SK-N-SH (cell line): ENCODE measurements at regions not wholly inside any gene's neighbourhood (a gene's known extent, or its start where the extent isn't known, plus 50 kb on each side); places are given as distances from the start of the nearest gene placed in this dataset.

ENCODE experiments used
- CTCF ChIA-PET: fragments of 300-600, 350-600 bp; formaldehyde crosslinking; extraction: SDS; loops from one replicate; lab custom pipeline; 2021; lab: Yijun Ruan, JAX
- POLR2A ChIA-PET: fragments of 350-600 bp; sonication (Branson Sonifier 250); formaldehyde crosslinking; extraction: SDS; loops from one replicate; lab custom pipeline; 2020; ENCODE audit warnings: antibody characterized with exemption, inconsistent platforms; lab: Yijun Ruan, JAX
- DNase-seq: peaks from one replicate; pipeline ENCODE4 v3.0.0; 2012
- H2AFZ ChIP-seq: fragments of 200-600 bp; sonication (generic); 2 replicates; pipeline ENCODE4 v1.8.1; 2016; ENCODE audit warnings: antibody characterized with exemption, mild to moderate bottlenecking, low read depth
- H3F3A ChIP-seq: fragments of 200-600 bp; sonication (generic); replicated peaks from 2 replicates; pipeline ENCODE3; 2016; ENCODE audit warnings: antibody characterized with exemption, mild to moderate bottlenecking; ENCODE audit not compliant: insufficient read depth
- H3K27ac ChIP-seq, 2 experiments: fragments of 200-500 bp in 1 of 2; fragments of 200-600 bp in 1 of 2; sonication (Bioruptor generic) in 1 of 2; sonication (generic), shearing (Covaris generic) in 1 of 2; 2 replicates each; pipeline versions ENCODE4 v1.5.1 to v1.6.1; 2014 to 2016; ENCODE audit warnings: low read depth in 2 of 2, inconsistent platforms in 1 of 2, low read length in 1 of 2, mild to moderate bottlenecking in 1 of 2, mixed read lengths in 1 of 2
- H3K27me3 ChIP-seq: fragments of 200-600 bp; sonication (generic), shearing (Covaris generic); 2 replicates; pipeline ENCODE4 v1.6.1; 2016; ENCODE audit warnings: mixed run types; ENCODE audit not compliant: insufficient read depth
- H3K36me3 ChIP-seq, 2 experiments: fragments of 200-500 bp in 1 of 2; fragments of 200-600 bp in 1 of 2; sonication (Bioruptor generic) in 1 of 2; sonication (generic) in 1 of 2; replicated peaks in 1 of 2; 2 replicates each; pipeline versions ENCODE3 to v1.5.1; 2014 to 2016; ENCODE audit warnings: low read length in 1 of 2, mild to moderate bottlenecking in 1 of 2; ENCODE audit not compliant: insufficient read depth in 2 of 2, control insufficient read depth in 1 of 2
- H3K4me1 ChIP-seq, 2 experiments: fragments of 200-500 bp in 1 of 2; fragments of 200-600 bp in 1 of 2; sonication (Bioruptor generic) in 1 of 2; sonication (generic), shearing (Covaris generic) in 1 of 2; 2 replicates each; pipeline versions ENCODE4 v1.5.1 to v1.6.1; 2014 to 2016; ENCODE audit warnings: low read depth in 1 of 2, low read length in 1 of 2, mixed run types in 1 of 2; ENCODE audit not compliant: insufficient read depth in 2 of 2, control insufficient read depth in 1 of 2
- H3K4me2 ChIP-seq: fragments of 200-600 bp; sonication (generic), shearing (Covaris generic); 2 replicates; pipeline ENCODE4 v1.6.1; 2017; ENCODE audit warnings: mixed run types
- H3K4me3 ChIP-seq, 2 experiments: fragments of 200-500 bp in 1 of 2; fragments of 200-600 bp in 1 of 2; sonication (Bioruptor generic) in 1 of 2; sonication (generic), shearing (Covaris generic) in 1 of 2; 2 replicates each; pipeline versions ENCODE4 v1.5.1 to v1.8.1; 2014 to 2016; ENCODE audit warnings: low read depth in 2 of 2, inconsistent platforms in 1 of 2, low read length in 1 of 2, mild to moderate bottlenecking in 1 of 2, mixed read lengths in 1 of 2, moderate library complexity in 1 of 2
- H3K79me2 ChIP-seq: fragments of 200-600 bp; sonication (generic); 2 replicates; pipeline ENCODE4 v1.8.1; 2017; ENCODE audit warnings: mild to moderate bottlenecking; ENCODE audit not compliant: insufficient read depth
- H3K9ac ChIP-seq: fragments of 200-600 bp; sonication (generic); 2 replicates; pipeline ENCODE4 v1.6.1; 2017; ENCODE audit warnings: mixed run types
- H3K9me2 ChIP-seq: fragments of 200-600 bp; sonication (generic); 2 replicates; pipeline ENCODE4 v1.6.1; 2017; ENCODE audit warnings: mixed run types
- H3K9me3 ChIP-seq: fragments of 200-600 bp; sonication (generic); 2 replicates; pipeline ENCODE4 v1.6.1; 2017; ENCODE audit warnings: mixed run types, mild to moderate bottlenecking, moderate library complexity
- H4K20me1 ChIP-seq: fragments of 200-600 bp; sonication (generic); 2 replicates; pipeline ENCODE4 v1.6.1; 2017; ENCODE audit warnings: mild to moderate bottlenecking, mixed run types; ENCODE audit not compliant: insufficient read depth
- CTCF ChIP-seq: fragments of 200-600 bp; sonication (generic); IDR thresholded peaks from 2 replicates; pipeline ENCODE4 v1.6.1; 2017; ENCODE audit warnings: antibody characterized with exemption, mild to moderate bottlenecking, moderate library complexity
- GABPA ChIP-seq: IDR thresholded peaks from 2 replicates; pipeline ENCODE4 v1.4.0; 2012; ENCODE audit warnings: low read depth, mild to moderate bottlenecking
- GATA2 ChIP-seq: sonication (generic); formaldehyde crosslinking; IDR thresholded peaks from 2 replicates; pipeline ENCODE4 v1.5.0; 2020; ENCODE audit warnings: mild to moderate bottlenecking, missing genetic modification reagents
- TCF12 ChIP-seq: IDR thresholded peaks from 2 replicates; pipeline ENCODE4 v1.4.0; 2012
- YY1 ChIP-seq: IDR thresholded peaks from 2 replicates; pipeline ENCODE4 v1.4.0; 2012; ENCODE audit warnings: low read depth, mild to moderate bottlenecking
- WGBS: methylation state at CpG from one replicate; pipeline ENCODE4 v1.1.6; 2017; ENCODE audit warnings: low lambda C conversion rate; 5-methylcytosine and 5-hydroxymethylcytosine counted together

DNA sequence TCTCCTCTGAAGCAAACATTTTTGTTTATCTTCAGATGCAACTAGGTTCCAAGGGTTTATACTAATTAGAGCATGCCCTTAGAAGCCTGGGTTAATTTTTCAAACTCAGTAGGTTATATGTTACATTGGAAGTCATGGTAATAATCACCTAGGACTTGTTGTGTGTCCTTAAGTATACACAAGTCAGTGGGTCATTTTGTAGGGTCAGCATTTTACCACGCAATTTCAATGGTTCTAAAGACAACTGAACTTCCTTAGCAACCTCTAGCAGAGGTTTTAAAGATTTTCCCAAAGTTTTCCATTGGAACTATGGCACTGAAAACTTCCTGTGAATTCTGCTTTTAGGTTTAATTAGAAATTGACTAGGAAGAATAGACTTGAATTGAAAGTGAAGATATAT is 99.6 kb upstream of the NANOGP8 start:
- Histone ChIP-seq H3K4me1 (no peaks in the 10 kb centered on the region; a peak in 1 of 4 replicates), H3K9me2 (no peaks in the 10 kb centered on the region), H3K4me2 (no peak overlapping the region), H3K9ac (no peak overlapping the region), H3F3A (no peaks in the 10 kb centered on the region), H3K4me3 (no peak overlapping the region), H2AFZ (no peak overlapping the region), H3K9me3 (no peaks in the 10 kb centered on the region), H3K36me3 (no peaks in the 10 kb centered on the region), H3K27ac (no peak overlapping the region), H3K27me3 (no peaks in the 10 kb centered on the region), H3K79me2 (no peaks in the 10 kb centered on the region), H4K20me1 (no peaks in the 10 kb centered on the region)
- POLR2A ChIA-PET, result interaction anchor here (0.6 kb wide), 1 partner anchor 1765 kb away, joined by 4 read pairs; no protein-coding TSS in a partner anchor
- TF ChIP-seq GATA2 (CRISPR knock-in tag), result no peak
- no peak for TF ChIP-seq CTCF
- WGBS, result 35% methylated on average over 1 of the region's 1 CpG
- DNase-seq, result no peak
- CTCF ChIA-PET, result interaction anchor here (1.2 kb wide), 1 partner anchor 260 kb away, joined by 4 read pairs; no protein-coding TSS in a partner anchor

DNA sequence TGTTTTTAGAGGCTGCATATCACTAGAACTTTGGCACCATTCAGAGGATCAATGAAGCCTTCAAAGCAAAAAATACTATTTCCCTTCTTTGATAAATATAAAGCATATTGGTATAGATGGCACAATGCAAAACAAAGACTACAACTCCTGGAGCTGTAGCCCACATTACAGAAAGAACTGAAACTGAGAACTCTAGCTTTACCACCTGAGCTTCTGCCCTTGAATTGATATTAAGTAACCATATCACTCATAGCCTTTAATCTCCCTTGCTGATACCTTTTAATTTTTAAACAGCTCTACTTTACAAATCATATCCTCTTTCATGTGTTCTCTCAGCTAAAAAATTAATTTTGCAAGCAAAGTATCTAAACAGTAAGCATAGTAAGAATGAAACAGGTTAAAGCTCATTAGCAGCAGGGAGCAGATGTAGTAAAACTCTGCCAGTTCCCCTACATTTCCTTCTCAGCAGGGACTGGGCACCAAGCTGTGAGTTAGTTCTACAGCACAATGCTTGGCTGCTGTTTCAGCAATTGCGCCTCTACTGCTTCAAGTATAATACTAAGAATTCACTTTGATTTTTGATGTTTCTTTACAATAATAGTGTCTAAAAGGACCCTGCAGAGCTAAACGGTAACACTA is 97.9 kb upstream of the NANOGP8 start:
- Histone ChIP-seq H3K9ac (no peak overlapping the region), H3K9me3 (no peaks in the 10 kb centered on the region), H3K27ac (no peak overlapping the region), H3F3A (no peaks in the 10 kb centered on the region), H4K20me1 (no peaks in the 10 kb centered on the region), H3K36me3 (no peaks in the 10 kb centered on the region), H3K4me3 (no peak overlapping the region), H3K79me2 (no peaks in the 10 kb centered on the region), H3K27me3 (no peaks in the 10 kb centered on the region), H3K9me2 (no peaks in the 10 kb centered on the region), H3K4me1 (no peaks in the 10 kb centered on the region; a peak in 1 of 4 replicates), H2AFZ (no peak overlapping the region), H3K4me2 (no peak overlapping the region)
- CTCF ChIA-PET, result interaction anchor here (1.4 kb wide), 1 partner anchor 17 kb away, joined by 3 read pairs; no protein-coding TSS in a partner anchor
- DNase-seq, result no peak
- POLR2A ChIA-PET, result no interaction called here
- TF ChIP-seq YY1, result no peak
- WGBS, result 66% methylated on average over 2 of the region's 2 CpGs

GRCh38 chr15:35181538-35181937 is 96.4 kb upstream of the NANOGP8 start:
- no peak for TF ChIP-seq GABPA
- 0 out of 2 replicates have a peak, but pooled peaks have one; percentile 5 for TF ChIP-seq TCF12
- TF ChIP-seq, all 33 proteins: peak for 1
- H3K4me3 ChIP-seq, result no peak overlapping the region
- no peak overlapping the region for H2AFZ ChIP-seq
- no peaks in the 10 kb centered on the region for H3K79me2 ChIP-seq
- H3F3A ChIP-seq, result no peaks in the 10 kb centered on the region
- no peaks in the 10 kb centered on the region for H3K27me3 ChIP-seq
- H3K9ac ChIP-seq, result no peak overlapping the region
- H3K36me3 ChIP-seq, result no peaks in the 10 kb centered on the region
- no peaks in the 10 kb centered on the region for H4K20me1 ChIP-seq
- ChIA-PET CTCF (interaction anchor here (0.9 to 1.4 kb wide), 3 partner anchors 12 to 91 kb away, joined by 3 read pairs; no protein-coding TSS in a partner anchor), POLR2A (no interaction called here)
- H3K4me2 ChIP-seq, result no peak overlapping the region
- DNase-seq, result no peak
- H3K9me3 ChIP-seq, result no peaks in the 10 kb centered on the region
- no peaks in the 10 kb centered on the region; a peak in 1 of 4 replicates for H3K4me1 ChIP-seq
- no peak overlapping the region for H3K27ac ChIP-seq
- H3K9me2 ChIP-seq, result no peaks in the 10 kb centered on the region
